NB4 (cell line): ENCODE measurements at regions not wholly inside any gene's neighbourhood (a gene's known extent, or its start where the extent isn't known, plus 50 kb on each side); places are given as distances from the start of the nearest gene placed in this dataset.

Source experiments
- POLR2A ChIP-seq: IDR thresholded peaks from 2 replicates; pipeline ENCODE4 v1.6.1; 2011; ENCODE audit warnings: mild to moderate bottlenecking; ENCODE audit not compliant: insufficient read length; ENCODE audit errors: extremely low read depth
- TF ChIP-seq, protein P1 (sequence below): IDR thresholded peaks from one replicate; pipeline ENCODE4 v1.5.1; 2012; ENCODE audit warnings: low read depth, low read length
- TF ChIP-seq, protein P2 (sequence below): IDR thresholded peaks from 2 replicates; pipeline ENCODE4 v1.6.1; 2011; ENCODE audit warnings: low read depth, low read length

DNA sequence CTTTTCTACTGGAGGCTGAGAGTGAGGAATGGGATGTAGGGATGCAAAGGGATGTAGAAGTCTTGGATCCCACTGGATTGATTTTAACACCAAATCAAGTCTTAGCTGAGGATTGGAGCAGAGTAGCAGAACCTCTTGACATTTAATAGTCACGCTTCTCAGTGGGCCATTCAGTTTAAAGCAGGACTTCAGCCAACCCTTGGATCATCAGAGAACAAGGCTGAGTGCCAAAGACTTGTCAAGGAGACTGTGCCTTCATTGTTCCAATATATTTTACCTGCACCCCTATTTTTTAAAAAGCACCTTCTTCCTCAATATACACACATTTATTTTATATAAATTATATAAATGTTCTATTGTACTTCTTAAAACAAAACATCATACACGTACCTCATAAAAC lies 242.4 kb upstream of the ST6GAL2 start:
- TF ChIP-seq, protein P1, sequence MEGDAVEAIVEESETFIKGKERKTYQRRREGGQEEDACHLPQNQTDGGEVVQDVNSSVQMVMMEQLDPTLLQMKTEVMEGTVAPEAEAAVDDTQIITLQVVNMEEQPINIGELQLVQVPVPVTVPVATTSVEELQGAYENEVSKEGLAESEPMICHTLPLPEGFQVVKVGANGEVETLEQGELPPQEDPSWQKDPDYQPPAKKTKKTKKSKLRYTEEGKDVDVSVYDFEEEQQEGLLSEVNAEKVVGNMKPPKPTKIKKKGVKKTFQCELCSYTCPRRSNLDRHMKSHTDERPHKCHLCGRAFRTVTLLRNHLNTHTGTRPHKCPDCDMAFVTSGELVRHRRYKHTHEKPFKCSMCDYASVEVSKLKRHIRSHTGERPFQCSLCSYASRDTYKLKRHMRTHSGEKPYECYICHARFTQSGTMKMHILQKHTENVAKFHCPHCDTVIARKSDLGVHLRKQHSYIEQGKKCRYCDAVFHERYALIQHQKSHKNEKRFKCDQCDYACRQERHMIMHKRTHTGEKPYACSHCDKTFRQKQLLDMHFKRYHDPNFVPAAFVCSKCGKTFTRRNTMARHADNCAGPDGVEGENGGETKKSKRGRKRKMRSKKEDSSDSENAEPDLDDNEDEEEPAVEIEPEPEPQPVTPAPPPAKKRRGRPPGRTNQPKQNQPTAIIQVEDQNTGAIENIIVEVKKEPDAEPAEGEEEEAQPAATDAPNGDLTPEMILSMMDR: no peak
- no peak for TF ChIP-seq POLR2A
- TF ChIP-seq, protein P2, sequence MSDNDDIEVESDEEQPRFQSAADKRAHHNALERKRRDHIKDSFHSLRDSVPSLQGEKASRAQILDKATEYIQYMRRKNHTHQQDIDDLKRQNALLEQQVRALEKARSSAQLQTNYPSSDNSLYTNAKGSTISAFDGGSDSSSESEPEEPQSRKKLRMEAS: no peak
